OCI-LY7 (cell line): ENCODE measurements at regions not wholly inside any gene's neighbourhood (a gene's known extent, or its start where the extent isn't known, plus 50 kb on each side); places are given as distances from the start of the nearest gene placed in this dataset.

Experiments
- CTCF ChIP-seq: fragments of 200-600 bp; sonication (generic); conservative IDR thresholded peaks from 2 replicates; pipeline ENCODE4 v1.5.1; 2014; ENCODE audit warnings: mild to moderate bottlenecking, antibody characterized with exemption, low read length, moderate library complexity, mixed read lengths
- EZH2phosphoT487 ChIP-seq: fragments of 200-600 bp; sonication (generic); IDR thresholded peaks from 2 replicates; pipeline ENCODE4 v1.6.1; 2018; ENCODE audit warnings: low read depth, borderline replicate concordance, mild to moderate bottlenecking, mixed run types, antibody characterized with exemption, low read length, moderate library complexity, mixed read lengths

GRCh38 chr2:31664949-31665724, 84.4 kb upstream of the SRD5A2 start:
- no peak for TF ChIP-seq CTCF
- no peak for TF ChIP-seq EZH2phosphoT487
